ENCODE measurements at regions not wholly inside any gene's neighbourhood (a gene's known extent, or its start where the extent isn't known, plus 50 kb on each side); places are given as distances from the start of the nearest gene placed in this dataset.

DNA sequence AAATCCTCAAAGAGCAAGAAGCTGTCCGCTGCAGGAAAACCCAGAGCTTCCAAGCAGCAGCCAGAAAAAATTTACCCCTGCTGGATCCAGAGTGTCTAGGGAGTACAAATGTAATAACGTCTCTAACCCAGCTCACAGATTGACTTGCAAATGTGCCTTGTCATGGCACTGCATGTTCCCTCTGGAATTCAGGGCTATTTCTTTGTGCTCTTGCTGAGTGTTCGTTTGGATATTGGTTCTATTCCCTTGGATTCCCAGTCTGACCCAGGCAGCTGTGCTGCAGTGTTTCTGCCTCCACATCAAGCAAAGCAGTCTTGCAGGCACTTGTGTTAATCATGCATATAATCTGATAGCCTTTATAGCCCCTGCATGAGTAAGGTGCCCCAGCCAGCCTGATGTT is 209.9 kb upstream of the GHITM start:
- H3K4me3 ChIP-seq: no peak overlapping the region
- H3K36me3 ChIP-seq: no peaks in the 10 kb centered on the region
- intact Hi-C loops (cut with DNase I): no loop called here
- no peaks in the 10 kb centered on the region for H3K27me3 ChIP-seq
- H3K4me1 ChIP-seq: no peaks in the 10 kb centered on the region
- TF ChIP-seq, protein P1, sequence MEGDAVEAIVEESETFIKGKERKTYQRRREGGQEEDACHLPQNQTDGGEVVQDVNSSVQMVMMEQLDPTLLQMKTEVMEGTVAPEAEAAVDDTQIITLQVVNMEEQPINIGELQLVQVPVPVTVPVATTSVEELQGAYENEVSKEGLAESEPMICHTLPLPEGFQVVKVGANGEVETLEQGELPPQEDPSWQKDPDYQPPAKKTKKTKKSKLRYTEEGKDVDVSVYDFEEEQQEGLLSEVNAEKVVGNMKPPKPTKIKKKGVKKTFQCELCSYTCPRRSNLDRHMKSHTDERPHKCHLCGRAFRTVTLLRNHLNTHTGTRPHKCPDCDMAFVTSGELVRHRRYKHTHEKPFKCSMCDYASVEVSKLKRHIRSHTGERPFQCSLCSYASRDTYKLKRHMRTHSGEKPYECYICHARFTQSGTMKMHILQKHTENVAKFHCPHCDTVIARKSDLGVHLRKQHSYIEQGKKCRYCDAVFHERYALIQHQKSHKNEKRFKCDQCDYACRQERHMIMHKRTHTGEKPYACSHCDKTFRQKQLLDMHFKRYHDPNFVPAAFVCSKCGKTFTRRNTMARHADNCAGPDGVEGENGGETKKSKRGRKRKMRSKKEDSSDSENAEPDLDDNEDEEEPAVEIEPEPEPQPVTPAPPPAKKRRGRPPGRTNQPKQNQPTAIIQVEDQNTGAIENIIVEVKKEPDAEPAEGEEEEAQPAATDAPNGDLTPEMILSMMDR (IDR thresholded peaks at IDR 0.05): no peak
- no peak for TF ChIP-seq POLR2A (IDR thresholded peaks at IDR 0.05)
- no peaks in the 10 kb centered on the region for H3K9me3 ChIP-seq
- ATAC-seq (no peak), DNase-seq (no peak)
- H3K27ac ChIP-seq: no peak overlapping the region
- WGBS, 4 donors: 39 to 61% (median 44%) methylated on average over 3 of the region's 3 CpGs

DNA sequence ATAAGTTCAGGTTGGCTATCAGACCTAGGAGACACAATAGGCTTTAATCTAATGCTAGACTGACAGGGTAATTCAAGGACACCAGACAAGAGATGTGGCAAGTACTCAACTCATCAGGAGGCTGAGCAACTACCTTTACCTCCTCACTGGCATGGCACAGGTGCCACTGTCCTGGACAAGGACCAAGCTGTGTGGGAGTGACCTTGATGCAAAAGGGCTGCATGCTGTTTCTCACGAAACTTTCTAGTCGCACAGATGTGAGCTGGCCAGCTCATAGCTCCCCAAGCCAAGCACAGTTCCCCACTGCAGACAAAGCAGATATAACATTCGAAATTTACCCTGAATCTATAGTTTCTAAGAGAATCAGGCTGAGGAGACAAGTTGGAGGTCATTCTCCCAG is 207.6 kb upstream of the GHITM start:
- Histone ChIP-seq H3K4me3 (no peak overlapping the region), H3K4me1 (no peaks in the 10 kb centered on the region), H3K27ac (no peak overlapping the region), H3K27me3 (no peaks in the 10 kb centered on the region), H3K36me3 (no peaks in the 10 kb centered on the region), H3K9me3 (no peaks in the 10 kb centered on the region)
- DNase-seq (no peak), ATAC-seq (no peak)
- intact Hi-C loops (cut with DNase I): no loop called here
- WGBS, 4 donors: 40 to 80% (median 76%) methylated on average over 1 to 3 of the region's 3 CpGs
- no peak for TF ChIP-seq POLR2A (IDR thresholded peaks at IDR 0.05)
- TF ChIP-seq, protein P1 (IDR thresholded peaks at IDR 0.05): no peak

DNA sequence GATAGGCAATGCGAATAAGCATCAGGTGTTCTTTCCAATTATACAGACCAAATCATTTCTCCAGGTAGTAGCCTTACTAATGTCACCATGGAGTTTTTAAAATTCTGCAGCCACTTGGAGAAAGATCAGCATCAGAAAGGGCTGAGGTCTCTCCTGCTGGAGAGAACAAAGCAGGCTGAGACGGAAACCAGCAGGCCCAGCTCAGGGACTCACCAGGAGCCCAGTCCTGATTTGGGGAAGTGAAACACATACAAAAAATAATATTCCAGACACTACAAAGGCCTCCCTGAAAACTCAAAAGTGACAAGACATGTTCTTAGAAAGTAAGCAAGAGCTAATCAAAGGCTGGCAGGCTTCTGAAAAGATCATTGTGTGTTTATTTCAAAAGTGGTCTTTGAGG is 207.1 kb upstream of the GHITM start:
- DNase-seq (no peak), ATAC-seq (no peak)
- intact Hi-C loops (cut with DNase I): no loop called here
- H3K9me3 ChIP-seq: no peaks in the 10 kb centered on the region
- no peaks in the 10 kb centered on the region for H3K4me1 ChIP-seq
- WGBS, 4 donors: 85 to 95% (median 90%) methylated on average over 2 of the region's 2 CpGs
- TF ChIP-seq, protein P1 (IDR thresholded peaks at IDR 0.05): no peak
- no peak for TF ChIP-seq POLR2A (IDR thresholded peaks at IDR 0.05)
- no peak overlapping the region for H3K27ac ChIP-seq
- H3K27me3 ChIP-seq: no peaks in the 10 kb centered on the region
- H3K4me3 ChIP-seq: no peak overlapping the region
- no peaks in the 10 kb centered on the region for H3K36me3 ChIP-seq

DNA sequence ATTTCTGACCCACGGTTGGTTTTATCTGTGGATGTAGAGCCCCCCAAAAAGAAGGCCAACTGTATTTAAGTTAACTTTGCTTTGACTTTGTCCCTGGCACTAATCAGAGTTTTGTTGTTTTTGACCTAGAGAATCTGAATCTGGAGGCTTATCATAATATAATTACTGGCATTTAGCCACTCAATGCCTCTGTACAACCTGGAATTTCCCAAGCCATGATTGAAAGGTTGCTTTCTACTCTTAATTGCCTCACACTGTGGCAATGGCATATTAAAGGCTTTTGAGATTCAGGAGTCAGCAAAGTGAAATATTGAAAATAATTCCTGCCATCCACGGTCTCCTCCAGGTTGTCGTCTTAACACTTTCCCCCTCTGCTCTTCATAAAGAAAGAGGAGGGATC is 205.2 kb upstream of the GHITM start:
- whole genome bisulfite sequencing, 4 donors: 62 to 81% (median 78%) methylated on average over 3 of the region's 3 CpGs
- TF ChIP-seq POLR2A (IDR thresholded peaks at IDR 0.05): no peak
- TF ChIP-seq, protein P1 (IDR thresholded peaks at IDR 0.05): no peak
- ATAC-seq: no peak
- intact Hi-C loops (cut with DNase I): no loop called here
- no peak overlapping the region for H3K4me3 ChIP-seq
- no peak for DNase-seq
- H3K4me1 ChIP-seq: no peaks in the 10 kb centered on the region
- H3K36me3 ChIP-seq: no peaks in the 10 kb centered on the region
- H3K27me3 ChIP-seq: no peaks in the 10 kb centered on the region
- no peaks in the 10 kb centered on the region for H3K9me3 ChIP-seq
- H3K27ac ChIP-seq: no peak overlapping the region

Measured in heart left ventricle (tissue), 16 donors.